NCI-H2196 (cell line): ENCODE measurements at regions not wholly inside any gene's neighbourhood (a gene's known extent, or its start where the extent isn't known, plus 50 kb on each side); places are given as distances from the start of the nearest gene placed in this dataset.
"Not testable (repeated sequence)": the region's sequence is repeated elsewhere in the genome, so short reads cannot be mapped to it uniquely, and the experiment has no call there.

ENCODE experiments used
- DNase-seq: peaks from one replicate; lab custom pipeline; 2025; ENCODE audit not compliant: unreplicated experiment; lab: John Stamatoyannopoulos, UW

DNA sequence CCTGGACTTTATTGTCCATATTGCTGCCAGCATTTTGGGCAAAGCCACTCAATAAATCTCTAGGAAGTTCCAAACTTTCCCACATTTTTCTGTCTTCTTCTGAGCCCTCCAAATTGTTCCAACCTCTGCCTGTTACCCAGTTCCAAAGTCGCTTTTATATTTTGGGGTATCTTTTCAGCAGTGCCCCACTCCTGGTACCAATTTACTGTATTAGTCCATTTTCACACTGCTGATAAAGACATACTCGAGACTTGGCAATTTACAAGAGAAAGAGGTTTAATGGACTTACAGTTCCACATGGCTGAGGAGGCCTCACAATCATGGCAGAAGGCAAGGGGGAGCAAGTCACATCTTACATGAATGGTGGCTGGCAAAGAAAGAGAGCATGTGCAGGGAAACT, 53.4 kb downstream of the AHSP start:
- DNase-seq = not testable (repeated sequence)

- not testable (repeated sequence) for DNase-seq
These were observed 74.2 kb downstream of the AHSP start for GRCh38 chr16:31601737-31602384.

- no peak for DNase-seq
These were observed 90.4 kb downstream of the AHSP start for GRCh38 chr16:31618130-31618529.

GRCh38 chr16:31636433-31636832, 108.7 kb downstream of the AHSP start:
- no peak for DNase-seq

DNA sequence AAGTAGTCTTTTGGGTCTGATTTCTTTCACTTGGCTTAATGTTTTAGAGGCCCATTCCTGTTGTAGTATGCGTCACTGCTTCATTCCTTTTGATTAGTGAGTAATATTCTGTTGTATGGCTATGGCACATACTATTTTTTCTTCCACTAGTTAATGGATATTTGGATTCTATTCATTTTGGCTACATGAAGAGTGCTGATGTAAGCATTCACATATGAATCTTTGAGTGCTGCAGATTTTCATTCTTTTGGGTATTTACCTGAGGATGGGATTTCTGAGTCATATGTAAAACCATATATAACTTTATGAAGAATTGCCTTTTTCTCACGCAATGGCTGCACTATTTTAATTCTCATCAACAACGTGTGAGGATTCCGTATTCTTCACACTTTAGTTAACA, 113.6 kb downstream of the AHSP start:
- no peak for DNase-seq

GRCh38 chr16:31655674-31656073, 128.0 kb downstream of the AHSP start:
- DNase-seq = not testable (repeated sequence)

DNA sequence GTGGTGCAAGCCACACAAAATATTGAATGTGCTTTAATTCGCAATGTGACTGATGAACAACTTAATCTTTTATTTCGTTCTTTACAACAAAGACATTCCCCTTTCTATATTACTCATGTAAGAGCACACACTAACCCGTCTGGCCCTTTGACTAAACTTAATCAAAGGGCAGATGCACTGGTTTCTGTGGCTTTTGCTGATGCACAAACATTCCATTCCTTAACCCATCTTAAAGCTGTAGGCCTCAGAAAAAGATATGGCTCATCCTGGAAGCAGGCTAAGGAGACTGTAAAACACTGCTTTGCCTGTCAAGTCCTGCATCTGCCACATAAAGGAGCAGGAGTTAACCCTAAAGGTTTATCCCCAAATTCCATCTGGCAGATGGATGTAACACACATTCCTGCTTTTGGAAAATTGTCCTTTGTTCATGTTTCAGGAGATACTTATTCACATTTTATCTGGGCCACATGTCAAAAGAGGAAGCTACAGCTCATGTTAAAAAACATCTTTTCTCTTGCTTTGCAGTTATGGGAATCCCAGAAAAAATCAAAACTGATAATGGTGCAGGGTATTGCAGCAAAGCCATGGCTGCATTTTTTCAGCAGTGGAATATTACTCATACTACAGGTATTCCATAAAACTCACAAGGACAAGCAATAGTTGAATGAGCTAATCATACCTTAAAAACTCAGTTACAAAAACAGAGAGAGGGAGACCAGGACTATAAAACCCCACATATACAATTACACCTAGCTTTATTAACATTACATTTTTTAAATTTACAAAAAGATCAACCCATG, 137.2 kb downstream of the AHSP start:
- no peak for DNase-seq

DNA sequence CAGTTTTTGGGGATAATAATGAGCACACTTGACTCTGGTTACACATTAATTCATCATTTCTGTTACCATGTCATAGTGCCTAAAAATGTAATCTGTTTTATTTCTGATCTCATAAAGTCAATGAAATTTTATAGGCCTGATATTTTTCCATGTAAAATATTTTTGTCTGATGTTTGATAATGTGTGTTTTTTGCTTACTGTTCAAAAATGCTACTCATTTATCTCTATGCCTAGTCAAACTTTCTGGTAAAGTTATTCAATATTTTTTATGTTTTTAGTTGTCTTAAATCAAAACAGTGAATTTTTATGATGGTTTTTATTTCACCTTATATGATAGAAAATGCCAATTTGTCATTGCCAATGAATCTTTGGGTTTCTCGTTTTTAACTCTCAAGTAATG, 147.0 kb downstream of the AHSP start:
- no peak for DNase-seq

- no peak for DNase-seq
These were observed 149.0 kb downstream of the AHSP start for GRCh38 chr16:31676731-31677130.

DNA sequence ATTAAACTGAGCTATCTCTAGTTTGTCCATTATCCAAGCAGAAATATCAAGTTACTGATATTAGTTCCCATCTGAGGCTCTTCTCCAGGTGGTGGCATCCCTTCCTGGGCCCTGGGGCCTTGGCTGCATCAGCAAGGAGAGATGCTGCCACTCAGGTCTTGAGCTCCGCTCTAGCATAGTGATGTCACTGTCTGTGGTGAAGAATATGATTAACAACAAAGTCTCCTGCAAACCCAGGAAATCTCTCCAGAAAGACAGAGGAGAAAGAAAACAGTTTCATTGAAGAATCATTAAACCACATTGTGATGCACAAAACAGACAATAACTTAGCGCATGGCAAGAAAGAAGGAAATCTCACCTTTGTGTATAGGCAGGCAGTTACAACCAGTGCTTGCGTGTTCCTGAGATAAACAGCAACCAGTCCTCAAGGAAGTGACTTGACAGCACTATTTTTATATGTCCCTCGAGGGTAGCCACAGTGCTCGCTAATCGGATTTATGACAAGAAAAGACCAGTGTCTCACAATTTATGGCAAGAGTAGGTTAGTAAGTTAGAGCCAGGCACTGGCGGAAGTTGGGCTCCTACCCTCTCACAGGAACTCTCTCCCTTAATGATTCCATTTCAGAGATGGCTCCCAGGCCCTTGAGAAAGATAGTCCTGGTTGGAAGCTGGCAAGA, 151.1 kb downstream of the AHSP start:
- no peak for DNase-seq

GRCh38 chr16:31689331-31689730, 161.6 kb downstream of the AHSP start:
- DNase-seq = not testable (repeated sequence)

DNA sequence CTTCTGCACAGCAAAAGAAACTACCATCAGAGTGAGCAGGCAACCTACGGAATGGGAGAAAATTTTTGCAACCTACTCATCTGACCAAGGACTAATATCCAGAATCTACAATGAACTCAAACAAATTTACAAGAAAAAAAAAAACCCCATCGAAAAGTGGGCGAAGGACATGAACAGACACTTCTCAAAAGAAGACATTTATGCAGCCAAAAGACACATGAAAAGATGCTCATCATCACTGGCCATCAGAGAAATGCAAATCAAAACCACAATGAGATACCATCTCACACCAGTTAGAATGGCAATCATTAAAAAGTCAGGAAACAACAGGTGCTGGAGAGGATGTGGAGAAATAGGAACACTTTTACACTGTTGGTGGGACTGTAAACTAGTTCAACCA, 164.6 kb downstream of the AHSP start:
- DNase-seq = not testable (repeated sequence)

GRCh38 chr16:31693733-31694132, 166.0 kb downstream of the AHSP start:
- no peak for DNase-seq

DNA sequence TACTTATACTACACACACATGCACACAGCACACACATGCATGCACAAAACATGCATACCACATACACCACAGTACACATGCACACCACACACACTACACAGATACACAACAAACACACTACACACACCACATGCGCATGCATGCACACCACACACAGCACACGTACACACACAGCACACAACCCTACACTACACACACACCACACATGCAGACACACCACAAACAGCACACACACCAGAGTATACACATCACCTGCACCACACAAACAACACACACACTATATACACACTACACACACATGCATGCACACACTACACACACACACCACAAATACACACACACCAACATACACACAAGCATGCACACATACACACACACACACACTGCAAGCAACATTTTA, 166.8 kb downstream of the AHSP start:
- DNase-seq = no peak

- no peak for DNase-seq
These were observed 168.0 kb downstream of the AHSP start for GRCh38 chr16:31695667-31696066.

DNA sequence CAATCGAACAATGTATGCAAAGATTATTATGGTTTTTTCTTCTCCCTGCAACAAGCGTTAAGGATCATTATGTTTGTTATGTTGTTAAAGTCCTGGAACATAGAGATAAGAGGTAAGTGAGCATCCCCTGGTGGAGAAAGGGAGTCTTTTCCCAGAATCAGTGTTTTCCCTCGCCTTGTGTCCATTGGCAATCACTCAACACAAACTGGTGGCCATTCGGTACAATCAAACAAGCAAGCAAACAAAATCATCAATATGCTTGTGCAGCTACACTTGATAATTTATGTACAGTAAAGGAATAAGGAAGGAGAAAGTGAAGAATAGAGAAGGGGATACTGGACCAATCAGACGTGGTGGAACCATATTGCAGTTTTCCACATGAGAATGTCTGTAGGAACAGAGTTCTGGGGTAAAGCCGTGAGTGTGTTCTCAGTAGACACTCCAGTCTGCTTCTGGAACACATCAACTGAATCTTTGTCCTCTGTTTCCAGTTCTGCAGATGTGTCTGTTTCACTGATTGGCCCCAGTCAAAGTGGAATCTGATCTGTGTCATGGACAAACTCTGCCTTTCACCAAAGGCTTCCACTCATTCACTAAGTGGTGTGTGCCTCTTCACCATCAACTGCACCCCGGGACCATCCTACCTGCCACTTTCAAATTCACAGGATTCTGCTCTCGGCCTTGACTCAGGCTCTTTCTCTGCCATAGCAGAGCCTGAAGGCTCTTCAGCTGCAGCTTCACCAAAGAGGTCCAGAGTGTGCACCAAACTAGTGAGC, 169.5 kb downstream of the AHSP start:
- DNase-seq = peak; percentile 29

GRCh38 chr16:31697744-31698125, 170.0 kb downstream of the AHSP start:
- no peak for DNase-seq

DNA sequence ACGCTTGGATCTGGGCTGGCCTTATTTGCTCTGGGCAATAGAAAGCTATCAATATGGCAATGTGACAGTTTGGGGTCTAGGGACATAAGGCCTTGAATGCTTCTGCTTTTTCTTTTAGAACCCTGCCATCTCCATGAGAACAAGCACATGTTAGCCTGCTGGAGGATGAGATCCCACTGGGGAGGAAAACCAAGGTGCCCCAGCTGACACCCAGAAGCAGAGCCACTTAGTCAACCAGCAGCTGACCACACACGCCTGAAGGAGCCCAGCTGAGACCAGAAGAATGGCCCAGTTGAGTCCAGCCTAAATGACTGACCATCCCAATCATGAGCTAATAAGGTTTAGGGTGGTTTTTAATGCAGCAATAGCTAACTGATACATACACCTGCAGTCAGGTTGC, 171.2 kb downstream of the AHSP start:
- no peak for DNase-seq

- no peak for DNase-seq
These were observed 171.9 kb downstream of the AHSP start for GRCh38 chr16:31699601-31700000.

DNA sequence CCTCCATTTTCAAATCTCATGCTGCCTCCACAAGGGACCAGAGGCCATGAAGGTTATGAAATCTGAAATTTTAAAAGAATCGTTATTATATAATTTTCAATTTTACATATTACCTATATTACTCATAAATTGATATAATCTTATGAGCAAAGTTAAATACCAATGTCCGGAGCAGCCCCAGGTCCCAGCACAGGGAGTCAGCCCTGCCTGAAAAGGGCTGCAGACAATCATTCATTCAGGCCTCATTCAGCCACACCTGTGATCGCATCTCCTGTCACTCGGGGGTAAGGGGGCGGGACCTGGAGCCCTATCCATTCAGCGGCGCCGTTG, 172.5 kb downstream of the AHSP start:
- peak; percentile 89 for DNase-seq
